ENCODE measurements at regions not wholly inside any gene's neighbourhood (a gene's known extent, or its start where the extent isn't known, plus 50 kb on each side); places are given as distances from the start of the nearest gene placed in this dataset.

DNA sequence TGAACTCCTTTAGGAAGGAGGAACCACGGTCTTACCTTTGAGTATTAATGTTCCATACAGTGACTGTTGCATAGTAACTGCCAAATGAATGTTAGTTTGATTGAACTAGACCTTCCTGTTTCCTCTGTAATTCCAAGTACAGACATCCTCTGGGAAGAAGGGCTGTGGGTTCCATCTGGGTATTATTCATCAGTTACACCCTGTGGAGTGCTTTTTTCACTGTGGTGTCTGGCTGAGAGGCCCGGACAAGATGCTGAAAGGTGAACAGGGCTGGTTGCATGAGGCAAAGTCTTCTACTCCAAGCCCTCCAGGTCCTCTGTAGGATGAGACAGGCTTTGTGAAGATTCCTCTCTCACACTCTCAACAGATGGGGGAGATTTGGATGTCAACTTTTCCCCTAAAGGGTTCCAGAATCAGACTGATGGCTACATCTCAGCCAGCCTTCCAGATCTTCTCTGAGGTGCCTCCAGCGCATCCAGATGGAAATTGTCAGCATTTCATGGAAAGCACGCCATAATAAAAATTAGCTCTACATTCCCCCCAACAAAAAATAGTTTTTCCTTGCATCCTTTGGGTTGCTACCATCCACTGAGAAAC lies 230.9 kb downstream of the GAS1 start:
- Histone ChIP-seq H3K4me2 (replicated peaks; ENCODE audit: extremely low read depth, low read length, poor library complexity, severe bottlenecking) (no peak overlapping the region), H3K27ac (ENCODE audit: low read depth in 1 of 2, low read length in 2 of 2) (no peak overlapping the region), H3K4me3 (replicated peaks in 1 of 3; ENCODE audit: low read depth in 2 of 3, low read length in 3 of 3) (no peak overlapping the region), H3K36me3 (replicated peaks in 1 of 2; ENCODE audit: control insufficient read depth in 1 of 2, insufficient read depth in 2 of 2, low read length in 2 of 2) (no peaks in the 10 kb centered on the region), H3K9ac (ENCODE audit: insufficient read depth, low read length, poor library complexity, severe bottlenecking) (no peak overlapping the region), H3K27me3 (ENCODE audit: control insufficient read depth in 2 of 2, insufficient read depth in 2 of 2, low read length in 2 of 2) (no peaks in the 10 kb centered on the region), H4K20me1 (ENCODE audit: insufficient read depth, low read length) (no peaks in the 10 kb centered on the region), H3K79me2 (ENCODE audit: insufficient read depth, low read length) (no peaks in the 10 kb centered on the region), H3K4me1 (ENCODE audit: control insufficient read depth in 1 of 2, insufficient read depth in 2 of 2, low read length in 2 of 2) (no peaks in the 10 kb centered on the region), H3K9me3 (replicated peaks in 1 of 2; ENCODE audit: control insufficient read depth in 1 of 2, insufficient read depth in 1 of 2, low read length in 2 of 2) (no peaks in the 10 kb centered on the region), H2AFZ (ENCODE audit: insufficient read depth, low read depth, low read length, poor library complexity, severe bottlenecking) (no peak overlapping the region)
- H3K27me3 Mint-ChIP-seq (ENCODE audit: low read depth in 3 of 3) = peaks cover 0 to 9% (median 6%) of the 10 kb centered on the region in 3 donors
- no peak for TF ChIP-seq CTCF (IDR thresholded peaks at IDR 0.05)
- no peaks in the 10 kb centered on the region for H3K4me1 Mint-ChIP-seq
- H3K4me3 Mint-ChIP-seq = no peak overlapping the region
- H3K27ac Mint-ChIP-seq = no peak overlapping the region
- H3K36me3 Mint-ChIP-seq = no peaks in the 10 kb centered on the region
- DNase-seq = no peak
- intact Hi-C loops (cut with micrococcal nuclease) = no loop called here
- WGBS (ENCODE audit: insufficient coverage) = 50% methylated on average over 1 of the region's 4 CpGs
- H3K9me3 Mint-ChIP-seq = peaks cover 0 to 2% (median 0%) of the 10 kb centered on the region in 7 donors

DNA sequence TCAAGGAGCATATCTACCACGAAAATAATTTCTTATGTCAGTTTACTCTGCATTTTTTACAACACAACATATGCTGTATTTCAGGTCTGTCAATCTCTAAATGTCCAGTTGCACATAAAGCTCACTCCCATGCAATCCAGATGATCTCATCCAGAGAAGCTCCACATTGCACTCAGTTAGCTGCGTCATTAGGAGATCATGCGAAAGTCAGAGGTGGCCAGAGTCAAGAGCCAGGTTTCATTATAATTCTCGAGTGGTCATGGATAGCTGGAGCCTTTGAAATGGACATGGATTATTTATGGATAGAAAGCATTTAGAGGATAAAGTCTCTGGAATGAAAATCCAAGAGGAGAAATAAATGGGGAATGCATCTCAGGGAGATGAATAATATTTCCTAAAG lies 232.3 kb downstream of the GAS1 start:
- H3K27ac Mint-ChIP-seq = no peak overlapping the region
- 96% methylated on average over 3 of the region's 4 CpGs for WGBS (ENCODE audit: insufficient coverage)

More for the DNA sequence above, 232.3 kb downstream of the GAS1 start:
- no peaks in the 10 kb centered on the region for H3K36me3 ChIP-seq (replicated peaks in 1 of 2; ENCODE audit: control insufficient read depth in 1 of 2, insufficient read depth in 2 of 2, low read length in 2 of 2)
- intact Hi-C loops (cut with micrococcal nuclease) = no loop called here
- H3K4me3 ChIP-seq (replicated peaks in 1 of 3; ENCODE audit: low read depth in 2 of 3, low read length in 3 of 3) = no peak overlapping the region
- H3K27me3 ChIP-seq (ENCODE audit: control insufficient read depth in 2 of 2, insufficient read depth in 2 of 2, low read length in 2 of 2) = no peaks in the 10 kb centered on the region
- H4K20me1 ChIP-seq (ENCODE audit: insufficient read depth, low read length) = no peaks in the 10 kb centered on the region
- no peak for DNase-seq
- H3K4me1 ChIP-seq (ENCODE audit: control insufficient read depth in 1 of 2, insufficient read depth in 2 of 2, low read length in 2 of 2) = no peaks in the 10 kb centered on the region
- no peaks in the 10 kb centered on the region for H3K9me3 ChIP-seq (replicated peaks in 1 of 2; ENCODE audit: control insufficient read depth in 1 of 2, insufficient read depth in 1 of 2, low read length in 2 of 2)
- TF ChIP-seq CTCF (IDR thresholded peaks at IDR 0.05) = no peak
- H3K27me3 Mint-ChIP-seq (ENCODE audit: low read depth in 3 of 3) = peaks cover 0 to 9% (median 6%) of the 10 kb centered on the region in 3 donors
- H3K9ac ChIP-seq (ENCODE audit: insufficient read depth, low read length, poor library complexity, severe bottlenecking) = no peak overlapping the region
- H3K4me1 Mint-ChIP-seq = no peaks in the 10 kb centered on the region
- H3K4me2 ChIP-seq (replicated peaks; ENCODE audit: extremely low read depth, low read length, poor library complexity, severe bottlenecking) = no peak overlapping the region
- no peaks in the 10 kb centered on the region for H3K36me3 Mint-ChIP-seq
- no peak overlapping the region for H3K27ac ChIP-seq (ENCODE audit: low read depth in 1 of 2, low read length in 2 of 2)
- H3K79me2 ChIP-seq (ENCODE audit: insufficient read depth, low read length) = no peaks in the 10 kb centered on the region
- H3K9me3 Mint-ChIP-seq = peaks cover 0 to 2% (median 0%) of the 10 kb centered on the region in 7 donors
- no peak overlapping the region for H2AFZ ChIP-seq (ENCODE audit: insufficient read depth, low read depth, low read length, poor library complexity, severe bottlenecking)
- H3K4me3 Mint-ChIP-seq = no peak overlapping the region

Measured in CD14-positive monocyte (primary cell).